ENCODE measurements at regions not wholly inside any gene's neighbourhood (a gene's known extent, or its start where the extent isn't known, plus 50 kb on each side); places are given as distances from the start of the nearest gene placed in this dataset.
A peak's percentile ranks its signal among the peaks of the same experiment; 100 is the strongest.

GRCh38 chr2:48174503-48174902 is 140.0 kb upstream of the FOXN2 start:
- Mint-ChIP-seq H3K27me3 (ENCODE audit: low read depth in 2 of 2) (no peaks in the 10 kb centered on the region), H3K9me3 (no peaks in the 10 kb centered on the region), H3K27ac (no peak overlapping the region), H3K4me3 (no peak overlapping the region), H3K4me1 (no peaks in the 10 kb centered on the region), H3K36me3 (no peaks in the 10 kb centered on the region)
- intact Hi-C loops (cut with micrococcal nuclease) = no loop called here
- Histone ChIP-seq H3K9me3 (ENCODE audit: control insufficient read depth, insufficient read depth, low read length) (no peaks in the 10 kb centered on the region), H3K4me1 (ENCODE audit: control insufficient read depth, insufficient read depth, low read length) (no peaks in the 10 kb centered on the region), H3K27me3 (ENCODE audit: control insufficient read depth, insufficient read depth, low read length) (no peaks in the 10 kb centered on the region), H3K4me3 (ENCODE audit: low read length) (no peak overlapping the region), H3K27ac (ENCODE audit: low read length) (no peak overlapping the region), H3K36me3 (ENCODE audit: control insufficient read depth, insufficient read depth, low read length) (no peaks in the 10 kb centered on the region)
- DNase-seq (no peak), ATAC-seq (peak in 1 of 3 donors; percentile 39)
- 92% methylated on average over 2 of the region's 2 CpGs for WGBS (ENCODE audit: insufficient coverage)
- TF ChIP-seq CTCF (IDR thresholded peaks at IDR 0.05) = no peak

GRCh38 chr2:48175254-48175653 is 139.2 kb upstream of the FOXN2 start:
- intact Hi-C loops (cut with micrococcal nuclease) = no loop called here
- no peaks in the 10 kb centered on the region for H3K27me3 ChIP-seq (ENCODE audit: control insufficient read depth, insufficient read depth, low read length)
- H3K4me3 Mint-ChIP-seq = no peak overlapping the region

GRCh38 chr2:48175656-48176055 is 138.8 kb upstream of the FOXN2 start:
- intact Hi-C loops (cut with micrococcal nuclease) = no loop called here
- Mint-ChIP-seq H3K27me3 (ENCODE audit: low read depth in 2 of 2) (no peaks in the 10 kb centered on the region), H3K27ac (no peak overlapping the region), H3K4me3 (no peak overlapping the region), H3K9me3 (no peaks in the 10 kb centered on the region), H3K36me3 (no peaks in the 10 kb centered on the region), H3K4me1 (no peaks in the 10 kb centered on the region)
- DNase-seq (no peak), ATAC-seq (no peak)
- H3K36me3 ChIP-seq (ENCODE audit: control insufficient read depth, insufficient read depth, low read length) = no peaks in the 10 kb centered on the region
- H3K27me3 ChIP-seq (ENCODE audit: control insufficient read depth, insufficient read depth, low read length) = no peaks in the 10 kb centered on the region
- no peaks in the 10 kb centered on the region for H3K4me1 ChIP-seq (ENCODE audit: control insufficient read depth, insufficient read depth, low read length)
- no peaks in the 10 kb centered on the region for H3K9me3 ChIP-seq (ENCODE audit: control insufficient read depth, insufficient read depth, low read length)
- no peak for TF ChIP-seq CTCF (IDR thresholded peaks at IDR 0.05)
- H3K4me3 ChIP-seq (ENCODE audit: low read length) = no peak overlapping the region
- H3K27ac ChIP-seq (ENCODE audit: low read length) = no peak overlapping the region

More at GRCh38 chr2:48175254-48175653, 139.2 kb upstream of the FOXN2 start:
- no peaks in the 10 kb centered on the region for H3K4me1 Mint-ChIP-seq
- ATAC-seq = no peak
- no peak for TF ChIP-seq CTCF (IDR thresholded peaks at IDR 0.05)
- no peaks in the 10 kb centered on the region for H3K36me3 Mint-ChIP-seq
- no peaks in the 10 kb centered on the region for H3K27me3 Mint-ChIP-seq (ENCODE audit: low read depth in 2 of 2)
- WGBS (ENCODE audit: insufficient coverage) = 65% methylated on average over 4 of the region's 4 CpGs
- H3K36me3 ChIP-seq (ENCODE audit: control insufficient read depth, insufficient read depth, low read length) = no peaks in the 10 kb centered on the region
- no peak overlapping the region for H3K27ac ChIP-seq (ENCODE audit: low read length)
- no peak overlapping the region for H3K27ac Mint-ChIP-seq
- H3K9me3 ChIP-seq (ENCODE audit: control insufficient read depth, insufficient read depth, low read length) = no peaks in the 10 kb centered on the region
- DNase-seq = no peak
- no peak overlapping the region for H3K4me3 ChIP-seq (ENCODE audit: low read length)
- no peaks in the 10 kb centered on the region for H3K9me3 Mint-ChIP-seq
- no peaks in the 10 kb centered on the region for H3K4me1 ChIP-seq (ENCODE audit: control insufficient read depth, insufficient read depth, low read length)

GRCh38 chr2:48176876-48177275 is 137.6 kb upstream of the FOXN2 start:
- no peak overlapping the region for H3K27ac ChIP-seq (ENCODE audit: low read length)
- Mint-ChIP-seq H3K27ac (no peak overlapping the region), H3K36me3 (no peaks in the 10 kb centered on the region), H3K4me1 (no peaks in the 10 kb centered on the region), H3K4me3 (no peak overlapping the region), H3K27me3 (ENCODE audit: low read depth in 2 of 2) (no peaks in the 10 kb centered on the region), H3K9me3 (no peaks in the 10 kb centered on the region)
- H3K36me3 ChIP-seq (ENCODE audit: control insufficient read depth, insufficient read depth, low read length) = no peaks in the 10 kb centered on the region
- ATAC-seq (no peak), DNase-seq (no peak)
- H3K9me3 ChIP-seq (ENCODE audit: control insufficient read depth, insufficient read depth, low read length) = no peaks in the 10 kb centered on the region
- 83% methylated on average over 1 of the region's 1 CpG for WGBS (ENCODE audit: insufficient coverage)
- H3K4me3 ChIP-seq (ENCODE audit: low read length) = no peak overlapping the region
- H3K27me3 ChIP-seq (ENCODE audit: control insufficient read depth, insufficient read depth, low read length) = no peaks in the 10 kb centered on the region
- no peak for TF ChIP-seq CTCF (IDR thresholded peaks at IDR 0.05)
- no peaks in the 10 kb centered on the region for H3K4me1 ChIP-seq (ENCODE audit: control insufficient read depth, insufficient read depth, low read length)
- intact Hi-C loops (cut with micrococcal nuclease) = no loop called here

Measured in natural killer cell (primary cell).